Ectodermal cell (in vitro differentiated cells): ENCODE measurements at regions not wholly inside any gene's neighbourhood (a gene's known extent, or its start where the extent isn't known, plus 50 kb on each side); places are given as distances from the start of the nearest gene placed in this dataset.
"Not testable (repeated sequence)": the region's sequence is repeated elsewhere in the genome, so short reads cannot be mapped to it uniquely, and the experiment has no call there.

Experiments
- H3K27ac ChIP-seq: 2 replicates; pipeline ENCODE4 v1.7.0; 2013; ENCODE audit warnings: mild to moderate bottlenecking, low read depth, low read length; ENCODE audit not compliant: insufficient read depth, poor library complexity, severe bottlenecking
- H3K27me3 ChIP-seq: 2 replicates; pipeline ENCODE4 v1.7.0; 2013; ENCODE audit warnings: mild to moderate bottlenecking, low read length; ENCODE audit not compliant: insufficient read depth, control insufficient read depth, poor library complexity, severe bottlenecking
- H3K36me3 ChIP-seq: one replicate; pipeline ENCODE4 v1.7.0; 2013; ENCODE audit warnings: low read length; ENCODE audit not compliant: control insufficient read depth, insufficient read depth
- H3K4me1 ChIP-seq: one replicate; pipeline ENCODE4 v1.7.0; 2013; ENCODE audit warnings: low read length; ENCODE audit not compliant: control insufficient read depth, insufficient read depth
- H3K4me3 ChIP-seq: 2 replicates; pipeline ENCODE4 v1.7.0; 2013; ENCODE audit warnings: low read depth, low read length, control low read depth; ENCODE audit not compliant: insufficient read depth
- H3K9me3 ChIP-seq: 2 replicates; pipeline ENCODE4 v1.7.0; 2013; ENCODE audit warnings: mild to moderate bottlenecking, low read length, moderate library complexity; ENCODE audit not compliant: control insufficient read depth
- WGBS, 2 experiments: methylation state at CpG; one replicate each; pipeline ENCODE4 v1.1.7; 2013; ENCODE audit warnings: missing lambda C conversion rate in 2 of 2; 5-methylcytosine and 5-hydroxymethylcytosine counted together

DNA sequence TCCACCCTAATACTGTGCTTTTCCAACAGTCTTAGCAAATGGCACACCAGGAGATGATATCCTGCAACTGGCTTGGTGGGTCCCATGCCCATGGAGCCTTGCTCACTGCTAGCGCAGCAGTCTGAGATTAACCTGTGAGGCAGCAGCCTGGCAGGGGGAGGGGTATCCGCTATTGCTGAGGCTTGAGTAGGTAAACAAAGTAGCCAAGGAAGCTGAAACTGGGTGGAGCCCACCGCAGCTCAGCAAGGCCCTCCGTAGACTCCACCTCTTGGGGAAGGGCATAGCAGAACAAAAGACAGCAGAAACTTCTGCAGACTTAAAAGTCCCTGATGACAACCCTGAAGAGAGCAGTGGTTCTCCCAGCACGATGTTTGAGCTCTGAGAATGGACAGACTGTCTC, 399.0 kb downstream of the CCSER2 start:
- H3K9me3 ChIP-seq: no peaks in the 10 kb centered on the region
- whole genome bisulfite sequencing, 2 experiments: 81 to 88% methylated on average over 5 of the region's 5 CpGs
- no peak overlapping the region for H3K4me3 ChIP-seq
- H3K27me3 ChIP-seq: no peaks in the 10 kb centered on the region
- H3K4me1 ChIP-seq: no peaks in the 10 kb centered on the region
- H3K27ac ChIP-seq: no peak overlapping the region
- H3K36me3 ChIP-seq: no peaks in the 10 kb centered on the region

DNA sequence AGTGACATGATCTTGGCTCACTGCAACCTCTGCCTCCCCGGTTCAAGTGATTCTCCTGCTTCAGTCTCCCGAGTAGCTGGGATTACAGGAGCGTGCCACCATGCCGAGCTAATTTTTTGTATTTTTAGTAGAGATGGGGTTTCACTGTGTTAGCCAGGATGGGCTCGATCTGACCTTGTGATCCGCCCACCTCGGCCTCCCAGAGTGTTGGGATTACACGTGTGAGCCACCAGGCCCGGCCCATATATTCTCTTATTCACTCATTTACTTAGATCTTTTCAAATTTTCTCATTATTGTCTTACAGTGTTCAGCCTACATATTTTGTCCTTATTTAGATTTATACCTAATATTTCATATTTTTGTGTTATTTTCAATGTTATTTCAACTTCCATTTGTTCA, 410.7 kb downstream of the CCSER2 start:
- H3K27ac ChIP-seq, H3K9me3 ChIP-seq, H3K27me3 ChIP-seq, H3K4me3 ChIP-seq, H3K36me3 ChIP-seq, H3K4me1 ChIP-seq: not testable (repeated sequence)
- WGBS, 2 experiments: 81 to 88% methylated on average over 9 of the region's 9 CpGs

DNA sequence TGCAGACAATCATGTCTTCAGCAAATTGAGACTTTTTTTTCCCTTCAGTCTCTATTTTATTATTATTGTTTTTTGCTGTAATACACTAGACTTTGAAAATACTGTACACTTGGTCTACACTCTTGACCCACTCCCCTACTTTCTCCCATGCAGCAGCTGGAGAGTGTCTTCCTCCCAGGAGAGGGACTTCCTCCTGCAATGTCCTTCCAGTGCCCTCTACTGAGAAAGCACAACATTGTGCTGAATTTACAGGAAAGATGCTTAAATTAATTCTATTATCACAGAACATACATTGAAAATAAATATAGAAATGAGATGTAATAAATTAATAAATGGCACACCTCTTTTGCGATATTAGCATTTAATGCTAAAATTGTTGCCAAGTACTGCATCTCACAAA, 411.3 kb downstream of the CCSER2 start:
- 86% methylated on average over 1 of the region's 1 CpG; no CpG with 5 or more reads in 1 of the 2 experiments for WGBS, 2 experiments

DNA sequence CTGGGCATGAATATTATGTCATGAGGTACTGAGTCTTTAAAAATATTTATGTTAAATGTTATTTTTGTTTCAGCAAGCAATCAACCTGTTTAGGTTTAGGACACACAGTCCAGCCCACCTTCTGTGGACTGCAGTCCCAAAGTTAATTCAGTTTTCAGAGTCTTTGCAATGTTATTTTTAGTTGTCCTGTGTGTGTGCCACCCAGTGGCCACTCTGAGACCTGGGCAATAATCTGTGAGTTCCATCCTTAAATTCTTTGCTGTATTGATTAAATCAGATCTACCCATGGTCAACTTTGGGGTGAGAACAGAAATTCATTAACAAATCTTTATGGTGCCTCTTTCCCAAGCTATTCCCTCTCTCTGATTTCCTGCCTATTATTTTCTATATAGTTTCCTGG, 415.1 kb downstream of the CCSER2 start:
- no peaks in the 10 kb centered on the region for H3K27me3 ChIP-seq
- no peaks in the 10 kb centered on the region for H3K36me3 ChIP-seq
- H3K27ac ChIP-seq: no peak overlapping the region
- no peak overlapping the region for H3K4me3 ChIP-seq
- no peaks in the 10 kb centered on the region for H3K4me1 ChIP-seq
- H3K9me3 ChIP-seq: no peaks in the 10 kb centered on the region

More for the DNA sequence above, 411.3 kb downstream of the CCSER2 start:
- no peak overlapping the region for H3K27ac ChIP-seq
- H3K27me3 ChIP-seq: no peaks in the 10 kb centered on the region
- H3K4me3 ChIP-seq: no peak overlapping the region
- H3K9me3 ChIP-seq: no peaks in the 10 kb centered on the region
- H3K4me1 ChIP-seq: no peaks in the 10 kb centered on the region
- H3K36me3 ChIP-seq: no peaks in the 10 kb centered on the region

DNA sequence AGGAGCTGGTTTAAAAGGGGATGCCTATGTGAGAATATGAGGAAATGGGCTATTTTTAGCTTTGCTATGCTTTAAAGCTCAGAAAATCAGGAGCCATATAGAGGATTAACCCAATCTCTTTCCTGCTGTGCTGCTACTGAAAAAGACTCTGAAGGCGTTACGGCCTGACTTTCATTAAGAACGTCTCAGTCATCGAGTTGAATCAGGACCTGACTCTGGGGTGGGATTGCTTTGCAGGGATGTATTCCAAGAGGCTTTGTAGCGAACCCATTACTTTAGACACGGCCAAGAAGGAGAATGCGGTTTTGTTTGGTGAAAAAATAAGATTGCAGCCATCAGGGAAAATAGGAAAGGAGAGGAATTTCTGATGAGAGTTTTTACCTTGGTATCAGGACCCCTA, 426.9 kb downstream of the CCSER2 start:
- WGBS, 2 experiments: 42 to 54% methylated on average over 7 of the region's 7 CpGs
- Histone ChIP-seq H3K4me1 (no peaks in the 10 kb centered on the region), H3K36me3 (no peaks in the 10 kb centered on the region), H3K27me3 (no peaks in the 10 kb centered on the region), H3K27ac (no peak overlapping the region), H3K9me3 (no peaks in the 10 kb centered on the region), H3K4me3 (no peak overlapping the region)

DNA sequence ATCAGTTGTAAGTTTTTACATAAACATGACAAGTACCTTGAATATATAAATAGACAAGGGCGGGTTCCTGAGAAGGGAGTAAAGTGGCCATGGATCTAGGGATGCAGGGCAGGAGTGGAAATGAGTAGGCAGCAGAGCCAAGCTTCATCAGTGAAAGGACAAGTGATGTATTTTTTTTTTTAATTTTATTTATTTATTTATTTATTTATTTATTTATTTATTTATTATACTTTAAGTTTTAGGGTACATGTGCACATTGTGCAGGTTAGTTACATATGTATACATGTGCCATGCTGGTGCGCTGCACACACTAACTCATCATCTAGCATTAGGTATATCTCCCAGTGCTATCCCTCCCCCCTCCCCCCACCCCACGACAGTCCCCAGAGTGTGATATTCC, 428.3 kb downstream of the CCSER2 start:
- H3K9me3 ChIP-seq, H3K4me1 ChIP-seq, H3K4me3 ChIP-seq, H3K27me3 ChIP-seq, H3K27ac ChIP-seq, H3K36me3 ChIP-seq: not testable (repeated sequence)
- WGBS, 2 experiments: 100% methylated on average over 1 of the region's 3 CpGs

DNA sequence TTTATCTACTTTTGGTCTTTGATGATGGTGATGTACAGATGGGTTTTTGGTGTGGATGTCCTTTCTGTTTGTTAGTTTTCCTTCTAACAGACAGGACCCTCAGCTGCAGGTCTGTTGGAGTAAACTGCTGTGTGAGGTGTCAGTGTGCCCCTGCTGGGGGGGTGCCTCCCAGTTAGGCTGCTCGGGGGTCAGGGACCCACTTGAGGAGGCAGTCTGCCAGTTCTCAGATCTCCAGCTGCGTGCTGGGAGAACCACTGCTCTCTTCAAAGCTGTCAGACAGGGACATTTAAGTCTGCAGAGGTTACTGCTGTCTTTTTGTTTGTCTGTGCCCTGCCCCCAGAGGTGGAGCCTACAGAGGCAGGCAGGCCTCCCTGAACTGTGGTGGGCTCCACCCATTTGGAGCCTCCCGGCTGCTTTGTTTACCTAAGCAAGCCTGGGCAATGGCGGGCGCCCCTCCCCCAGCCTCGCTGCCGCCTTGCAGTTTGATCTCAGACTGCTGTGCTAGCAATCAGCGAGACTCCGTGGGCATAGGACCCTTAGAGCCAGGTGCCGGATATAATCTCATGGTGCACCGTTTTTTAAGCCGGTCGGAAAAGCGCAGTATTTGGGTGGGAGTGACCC, 433.7 kb downstream of the CCSER2 start:
- H3K27ac ChIP-seq, H3K27me3 ChIP-seq, H3K4me1 ChIP-seq, H3K4me3 ChIP-seq, H3K9me3 ChIP-seq, H3K36me3 ChIP-seq: not testable (repeated sequence)
- 47 to 56% methylated on average over 13 of the region's 14 CpGs for WGBS, 2 experiments

DNA sequence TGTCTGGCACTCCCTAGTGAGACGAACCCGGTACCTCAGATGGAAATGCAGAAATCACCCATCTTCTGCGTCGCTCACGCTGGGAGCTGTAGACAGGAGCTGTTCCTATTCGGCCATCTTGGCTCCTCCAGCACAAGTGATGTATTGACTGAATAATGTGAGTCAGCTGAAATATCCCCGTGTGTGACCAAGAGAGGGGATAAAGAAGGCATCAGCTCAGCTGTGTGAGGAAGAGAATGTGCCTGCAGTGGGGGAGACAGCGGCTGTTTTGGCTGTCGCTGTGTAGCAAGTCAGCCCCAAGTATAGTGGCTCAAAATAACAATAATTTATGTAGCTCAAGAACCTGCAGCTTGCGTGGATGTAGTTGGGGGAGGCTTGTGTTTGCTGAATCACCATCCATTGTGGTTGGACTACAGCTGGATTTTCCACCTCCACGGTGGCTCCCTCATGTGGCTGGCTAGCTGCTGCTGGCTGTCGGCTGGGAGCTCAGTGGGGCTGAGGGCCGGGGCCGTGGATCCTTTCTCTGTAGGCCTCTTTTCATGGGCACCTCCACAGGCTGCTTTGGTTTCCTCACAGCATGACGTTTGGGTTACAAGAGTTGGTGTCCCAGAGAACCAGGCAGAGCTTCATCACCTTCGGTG, 434.5 kb downstream of the CCSER2 start:
- H3K4me1 ChIP-seq: no peaks in the 10 kb centered on the region
- H3K27me3 ChIP-seq: no peaks in the 10 kb centered on the region
- WGBS, 2 experiments: 91% methylated on average over 16 of the region's 16 CpGs
- H3K9me3 ChIP-seq: no peaks in the 10 kb centered on the region
- H3K36me3 ChIP-seq: no peaks in the 10 kb centered on the region
- H3K27ac ChIP-seq: no peak overlapping the region
- H3K4me3 ChIP-seq: no peak overlapping the region

DNA sequence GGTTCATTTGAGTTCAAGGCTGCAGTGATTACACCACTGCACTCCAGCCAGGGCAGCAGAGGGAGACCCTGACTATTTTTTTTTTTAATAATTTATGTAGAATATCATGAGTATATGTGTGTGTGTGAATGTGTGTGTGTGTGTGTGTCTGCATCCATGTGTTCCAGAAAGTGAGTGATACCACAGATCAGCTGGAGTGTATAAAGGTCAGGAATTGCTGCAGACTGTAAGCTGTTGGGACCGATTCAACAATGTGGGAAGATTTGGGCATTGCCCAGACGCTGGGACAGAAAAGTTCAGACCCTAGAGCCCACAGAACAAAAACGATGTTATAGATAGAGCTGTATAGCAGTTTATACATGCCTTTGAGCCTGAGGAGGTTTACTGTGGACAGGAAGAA, 435.6 kb downstream of the CCSER2 start:
- Histone ChIP-seq H3K27ac (no peak overlapping the region), H3K36me3 (no peaks in the 10 kb centered on the region), H3K4me3 (no peak overlapping the region), H3K27me3 (no peaks in the 10 kb centered on the region), H3K4me1 (no peaks in the 10 kb centered on the region), H3K9me3 (no peaks in the 10 kb centered on the region)
- WGBS, 2 experiments: 96 to 98% methylated on average over 3 of the region's 3 CpGs

DNA sequence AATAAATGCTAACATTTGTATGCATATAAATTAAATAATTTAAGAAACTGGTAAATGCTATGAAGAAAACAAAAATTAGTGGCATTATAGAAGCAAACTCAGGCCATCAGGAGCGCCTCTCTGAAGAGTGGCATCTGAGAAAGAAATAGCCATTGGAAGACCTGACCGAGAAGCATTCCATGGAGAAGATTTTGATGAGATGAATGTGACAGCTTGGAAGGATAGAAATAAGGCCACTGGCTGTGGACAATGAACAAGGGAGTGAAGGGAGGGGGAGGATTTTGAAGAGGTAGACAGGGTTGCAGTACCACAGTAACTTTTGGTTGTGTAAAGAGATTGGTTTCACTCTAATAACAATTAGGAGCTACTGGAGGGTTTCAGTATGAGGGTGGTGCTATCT, 436.7 kb downstream of the CCSER2 start:
- no peaks in the 10 kb centered on the region for H3K9me3 ChIP-seq
- H3K27ac ChIP-seq: no peak overlapping the region
- 91 to 97% methylated on average over 2 of the region's 2 CpGs for WGBS, 2 experiments
- H3K4me3 ChIP-seq: no peak overlapping the region
- H3K27me3 ChIP-seq: no peaks in the 10 kb centered on the region
- H3K4me1 ChIP-seq: no peaks in the 10 kb centered on the region
- no peaks in the 10 kb centered on the region for H3K36me3 ChIP-seq

DNA sequence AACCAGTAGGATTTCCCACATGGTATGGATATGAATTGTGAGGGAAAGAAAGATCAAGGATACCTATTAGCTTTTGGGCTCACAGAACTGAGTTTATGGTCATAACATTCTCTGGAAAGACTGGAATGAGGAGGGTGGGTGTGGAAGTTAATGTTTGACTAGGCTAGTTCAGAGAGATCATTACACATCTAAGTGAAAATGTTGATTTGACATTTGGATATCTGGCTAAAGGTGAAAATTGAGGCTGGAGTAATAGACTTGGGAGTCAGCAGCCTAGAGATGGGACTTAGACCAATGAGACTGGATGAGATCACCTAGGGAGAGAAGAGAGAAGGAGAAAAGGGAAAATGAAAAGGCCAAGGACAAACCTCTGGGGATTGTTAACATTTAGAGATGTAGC, 437.3 kb downstream of the CCSER2 start:
- Histone ChIP-seq H3K9me3 (no peaks in the 10 kb centered on the region), H3K27me3 (no peaks in the 10 kb centered on the region), H3K27ac (no peak overlapping the region), H3K4me3 (no peak overlapping the region), H3K36me3 (no peaks in the 10 kb centered on the region), H3K4me1 (no peaks in the 10 kb centered on the region)
